Endothelial cell (in vitro differentiated cells): ENCODE measurements at regions not wholly inside any gene's neighbourhood (a gene's known extent, or its start where the extent isn't known, plus 50 kb on each side); places are given as distances from the start of the nearest gene placed in this dataset.

Experiments
- DNase-seq: peaks from one replicate; pipeline ENCODE4 v3.0.0; 2021; ENCODE audit warnings: low spot score
- H3K27ac Mint-ChIP-seq: one replicate; pipeline ENCODE4 v1.8.0; 2021; ENCODE audit warnings: mixed read lengths, inconsistent platforms; ENCODE audit not compliant: unreplicated experiment
- H3K27me3 Mint-ChIP-seq: one replicate; pipeline ENCODE4 v1.8.0; 2021; ENCODE audit warnings: mild to moderate bottlenecking, moderate library complexity, mixed read lengths, inconsistent platforms; ENCODE audit not compliant: unreplicated experiment
- H3K36me3 Mint-ChIP-seq: one replicate; pipeline ENCODE4 v1.8.0; 2021; ENCODE audit warnings: mild to moderate bottlenecking, low read depth, mixed read lengths, inconsistent platforms; ENCODE audit not compliant: unreplicated experiment
- H3K4me1 Mint-ChIP-seq: one replicate; pipeline ENCODE4 v1.8.0; 2021; ENCODE audit warnings: mild to moderate bottlenecking, mixed read lengths, inconsistent platforms; ENCODE audit not compliant: unreplicated experiment
- H3K4me3 Mint-ChIP-seq: one replicate; pipeline ENCODE4 v1.8.0; 2021; ENCODE audit warnings: mild to moderate bottlenecking, mixed read lengths, inconsistent platforms; ENCODE audit not compliant: unreplicated experiment
- H3K9me3 Mint-ChIP-seq: one replicate; pipeline ENCODE4 v1.8.0; 2021; ENCODE audit warnings: mixed read lengths, inconsistent platforms; ENCODE audit not compliant: unreplicated experiment
- CTCF ChIP-seq: fragments of 200-600 bp; sonication (generic); IDR thresholded peaks from one replicate; pipeline ENCODE4 v1.5.0; 2021; ENCODE audit warnings: antibody characterized with exemption; ENCODE audit not compliant: unreplicated experiment

DNA sequence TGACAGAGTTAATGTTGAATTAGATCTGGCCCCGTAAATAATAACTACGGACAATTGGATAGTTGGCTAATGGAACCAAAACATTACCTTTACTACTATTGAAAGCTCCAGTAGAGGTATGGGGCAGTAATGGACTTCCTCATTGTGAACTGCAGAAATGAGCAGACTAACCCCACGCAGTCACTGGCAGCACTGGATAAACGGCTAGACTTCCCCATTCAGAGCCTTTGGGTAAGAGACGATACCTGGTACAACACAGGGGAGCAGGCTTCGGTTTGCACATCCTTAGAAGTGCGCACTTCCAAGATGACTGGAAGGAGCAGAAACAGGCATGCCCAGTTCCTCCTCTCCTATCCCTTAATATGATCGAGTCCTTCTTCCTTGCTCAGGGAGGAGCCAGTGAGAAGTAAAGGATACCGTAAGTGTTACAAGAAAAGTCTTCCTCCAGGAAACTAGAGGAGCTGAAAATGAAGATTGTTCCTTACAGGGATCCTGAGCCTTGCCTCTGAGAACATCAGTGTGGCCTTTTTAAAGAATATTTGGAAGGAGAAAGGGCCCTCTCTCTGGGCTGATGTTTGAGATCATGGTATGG lies 100.5 kb upstream of the NECTIN3 start:
- Mint-ChIP-seq H3K36me3 (peaks cover 4% of the 10 kb centered on the region), H3K27ac (no peak overlapping the region), H3K4me3 (no peak overlapping the region), H3K27me3 (peaks cover 4% of the 10 kb centered on the region), H3K4me1 (no peaks in the 10 kb centered on the region), H3K9me3 (no peaks in the 10 kb centered on the region)
- no peak for TF ChIP-seq CTCF
- no peak for DNase-seq

DNA sequence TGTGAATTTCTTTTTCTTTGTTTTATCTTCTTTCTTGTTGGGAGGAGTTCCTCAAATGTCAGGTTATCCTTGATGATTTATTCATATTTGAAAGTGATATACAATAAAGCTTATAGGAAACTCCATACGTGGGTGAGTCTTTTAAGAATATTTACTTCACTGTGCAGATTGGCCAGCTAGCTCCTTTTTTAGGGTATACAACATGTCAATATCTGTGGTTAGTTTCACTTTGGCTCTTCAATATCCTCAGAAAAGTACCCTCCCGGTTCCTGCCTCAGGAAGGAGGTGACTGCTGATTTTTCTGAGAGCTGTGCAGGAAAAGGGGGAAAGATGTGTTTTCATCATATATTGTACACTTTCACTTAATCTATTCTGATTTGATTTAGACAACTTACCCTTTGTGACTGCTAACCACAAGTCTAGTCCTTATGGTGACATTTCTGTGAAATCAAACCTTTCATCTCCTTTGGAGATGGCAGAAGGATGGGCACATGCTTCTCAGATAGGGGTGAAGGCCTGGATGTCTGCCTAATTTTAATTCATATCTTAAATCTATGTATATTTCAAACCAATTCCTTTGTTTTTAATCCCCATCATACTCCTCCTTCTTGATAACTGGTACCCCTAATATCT lies 98.2 kb upstream of the NECTIN3 start:
- H3K9me3 Mint-ChIP-seq, result no peaks in the 10 kb centered on the region
- H3K4me1 Mint-ChIP-seq, result no peaks in the 10 kb centered on the region
- H3K4me3 Mint-ChIP-seq, result no peak overlapping the region
- peaks cover 2% of the 10 kb centered on the region for H3K27me3 Mint-ChIP-seq
- H3K36me3 Mint-ChIP-seq, result peaks cover 4% of the 10 kb centered on the region
- H3K27ac Mint-ChIP-seq, result no peak overlapping the region
- no peak for DNase-seq
- TF ChIP-seq CTCF, result no peak

GRCh38 chr3:110974902-110975301 lies 96.7 kb upstream of the NECTIN3 start:
- H3K9me3 Mint-ChIP-seq, result no peaks in the 10 kb centered on the region
- no peaks in the 10 kb centered on the region for H3K36me3 Mint-ChIP-seq
- TF ChIP-seq CTCF, result no peak
- no peak overlapping the region for H3K27ac Mint-ChIP-seq
- H3K27me3 Mint-ChIP-seq, result no peaks in the 10 kb centered on the region
- H3K4me3 Mint-ChIP-seq, result no peak overlapping the region
- DNase-seq, result no peak
- no peaks in the 10 kb centered on the region for H3K4me1 Mint-ChIP-seq

DNA sequence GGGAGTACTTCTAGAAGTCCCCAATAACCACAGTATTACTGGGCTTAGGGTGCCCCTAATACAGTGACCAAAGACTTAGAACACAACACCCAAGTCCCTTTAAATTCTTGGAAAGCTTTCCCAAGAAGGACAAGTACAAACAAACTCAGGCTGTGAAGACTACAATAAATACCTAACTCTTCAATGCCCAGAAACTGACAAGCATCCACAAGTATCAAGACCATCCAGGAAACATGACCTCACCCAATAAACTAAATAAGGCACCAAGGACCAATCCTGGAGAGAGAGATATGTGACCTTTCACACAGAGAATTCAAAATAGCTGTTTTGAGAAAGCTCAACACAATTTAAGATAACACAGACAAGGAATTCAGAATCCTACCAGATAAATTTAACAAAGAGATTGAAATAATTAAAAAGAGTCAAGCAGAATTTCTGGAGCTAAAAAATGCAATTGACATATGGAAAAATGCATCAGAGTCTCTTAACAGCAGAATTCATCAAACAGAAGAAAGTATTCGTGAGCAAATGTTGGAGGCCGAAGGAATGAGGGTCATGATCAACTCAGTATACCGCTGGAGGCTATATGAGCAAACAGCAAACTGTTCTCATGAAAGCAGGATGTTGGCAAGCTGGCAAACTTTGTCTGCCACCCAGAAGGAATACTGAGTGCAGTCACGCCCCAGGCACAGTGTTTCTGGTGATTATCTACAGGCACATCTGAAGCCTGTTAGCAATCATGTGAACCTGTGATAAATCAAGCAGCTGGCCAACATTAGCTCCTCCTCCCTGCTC lies 87.0 kb upstream of the NECTIN3 start:
- no peaks in the 10 kb centered on the region for H3K36me3 Mint-ChIP-seq
- H3K4me1 Mint-ChIP-seq, result no peaks in the 10 kb centered on the region
- no peak overlapping the region for H3K27ac Mint-ChIP-seq
- H3K4me3 Mint-ChIP-seq, result no peak overlapping the region
- no peak for DNase-seq
- no peaks in the 10 kb centered on the region for H3K27me3 Mint-ChIP-seq
- no peak for TF ChIP-seq CTCF
- no peaks in the 10 kb centered on the region for H3K9me3 Mint-ChIP-seq

DNA sequence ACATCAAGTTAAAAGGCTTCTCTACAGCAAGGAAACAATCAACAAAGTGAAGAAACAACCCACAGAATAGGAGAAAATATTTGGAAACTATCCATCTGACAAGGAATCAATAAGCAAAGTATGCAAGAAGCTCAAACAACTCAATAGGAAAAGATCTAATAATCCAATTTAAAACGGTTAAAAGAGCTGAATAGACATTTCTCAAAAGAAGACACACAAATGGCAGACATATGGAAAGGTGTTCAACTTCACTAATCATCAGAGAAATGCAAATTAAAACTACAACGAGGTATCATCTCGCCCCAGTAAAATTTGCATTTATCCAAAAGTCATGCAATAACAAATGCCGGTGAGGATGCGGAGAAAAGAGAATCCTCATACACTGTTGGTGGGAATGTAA lies 82.2 kb upstream of the NECTIN3 start:
- no peaks in the 10 kb centered on the region for H3K9me3 Mint-ChIP-seq
- no peak overlapping the region for H3K4me3 Mint-ChIP-seq
- no peaks in the 10 kb centered on the region for H3K36me3 Mint-ChIP-seq
- DNase-seq, result no peak
- H3K4me1 Mint-ChIP-seq, result no peaks in the 10 kb centered on the region
- H3K27me3 Mint-ChIP-seq, result no peaks in the 10 kb centered on the region
- no peak for TF ChIP-seq CTCF
- H3K27ac Mint-ChIP-seq, result no peak overlapping the region
